ENCODE measurements at regions not wholly inside any gene's neighbourhood (a gene's known extent, or its start where the extent isn't known, plus 50 kb on each side); places are given as distances from the start of the nearest gene placed in this dataset.

- intact Hi-C loops (cut with DNase I; ENCODE audit: low total_unique reads), result no loop called here
- no peaks in the 10 kb centered on the region for H3K9me3 ChIP-seq
- H3K27ac ChIP-seq, result no peak overlapping the region
- H3K4me3 ChIP-seq, result no peak overlapping the region
- no peaks in the 10 kb centered on the region for H3K4me1 ChIP-seq
- no peak for TF ChIP-seq POLR2A (IDR thresholded peaks at IDR 0.05)
- TF ChIP-seq CTCF (IDR thresholded peaks at IDR 0.05), result no peak
- H3K36me3 ChIP-seq, result no peaks in the 10 kb centered on the region
- no peaks in the 10 kb centered on the region for H3K27me3 ChIP-seq
- DNase-seq, result no peak
Measured at GRCh38 chr1:199205740-199206441, 567.1 kb downstream of the PTPRC start.

DNA sequence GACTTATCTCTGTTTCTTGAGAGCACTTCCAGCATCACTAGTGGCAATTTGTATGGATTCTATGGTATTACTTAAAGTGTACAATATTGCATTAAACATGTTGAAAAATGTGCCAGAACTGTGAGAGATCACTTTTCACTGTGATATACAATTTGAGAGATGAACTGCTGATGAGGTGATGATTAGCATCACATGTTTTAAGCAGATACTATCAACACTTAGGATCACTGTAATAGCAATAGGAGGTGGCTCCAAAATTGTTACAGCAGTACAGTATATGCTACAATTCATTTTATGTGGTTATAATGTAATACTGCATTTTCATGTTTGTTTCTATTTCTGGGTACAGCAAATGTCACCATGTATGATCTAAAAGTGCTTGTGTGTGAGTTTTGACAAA, 570.0 kb downstream of the PTPRC start:
- no peak overlapping the region for H3K27ac ChIP-seq
- no peak overlapping the region for H3K4me3 ChIP-seq
- no peaks in the 10 kb centered on the region for H3K27me3 ChIP-seq
- DNase-seq, result no peak
- intact Hi-C loops (cut with DNase I; ENCODE audit: low total_unique reads), result no loop called here
- H3K4me1 ChIP-seq, result no peaks in the 10 kb centered on the region
- H3K36me3 ChIP-seq, result no peaks in the 10 kb centered on the region
- TF ChIP-seq CTCF (IDR thresholded peaks at IDR 0.05) (no peak), POLR2A (IDR thresholded peaks at IDR 0.05) (no peak)
- no peaks in the 10 kb centered on the region for H3K9me3 ChIP-seq

- H3K4me1 ChIP-seq, result no peaks in the 10 kb centered on the region
- no peak overlapping the region for H3K4me3 ChIP-seq
- H3K27me3 ChIP-seq, result no peaks in the 10 kb centered on the region
- H3K9me3 ChIP-seq, result no peaks in the 10 kb centered on the region
- TF ChIP-seq CTCF (IDR thresholded peaks at IDR 0.05), result no peak
- TF ChIP-seq POLR2A (IDR thresholded peaks at IDR 0.05), result no peak
- no peak for DNase-seq
- intact Hi-C loops (cut with DNase I; ENCODE audit: low total_unique reads), result no loop called here
- H3K27ac ChIP-seq, result no peak overlapping the region
- H3K36me3 ChIP-seq, result no peaks in the 10 kb centered on the region
Measured at GRCh38 chr1:199218065-199218464, 579.2 kb downstream of the PTPRC start.

- Histone ChIP-seq H3K4me1 (no peaks in the 10 kb centered on the region), H3K27ac (no peak overlapping the region), H3K36me3 (no peaks in the 10 kb centered on the region), H3K9me3 (no peaks in the 10 kb centered on the region), H3K4me3 (no peak overlapping the region), H3K27me3 (no peaks in the 10 kb centered on the region)
- intact Hi-C loops (cut with DNase I; ENCODE audit: low total_unique reads), result no loop called here
- TF ChIP-seq CTCF (IDR thresholded peaks at IDR 0.05), result no peak
- TF ChIP-seq POLR2A (IDR thresholded peaks at IDR 0.05), result no peak
- no peak for DNase-seq
Measured at GRCh38 chr1:199218533-199218932, 579.7 kb downstream of the PTPRC start.

DNA sequence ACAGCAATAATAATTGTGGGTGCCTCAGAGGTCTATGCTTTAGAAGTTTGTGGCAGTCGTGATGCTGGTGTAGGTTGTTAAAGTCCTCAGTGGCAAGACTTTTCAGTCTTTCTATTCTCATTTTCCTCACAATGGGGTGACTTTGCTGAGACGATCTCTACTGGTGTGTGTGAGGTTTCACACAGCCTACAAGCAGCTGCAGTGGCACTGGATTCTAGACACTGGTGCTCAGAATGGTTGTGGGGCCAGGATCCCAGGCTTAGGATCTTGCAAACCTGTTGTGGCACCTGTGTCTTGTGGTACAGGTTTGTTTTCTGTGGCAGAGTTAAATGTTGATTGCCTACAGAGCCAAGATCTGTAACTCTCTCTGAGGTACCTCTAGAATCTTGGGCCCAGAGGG, 581.2 kb downstream of the PTPRC start:
- no peak for TF ChIP-seq CTCF (IDR thresholded peaks at IDR 0.05)
- no peak for TF ChIP-seq POLR2A (IDR thresholded peaks at IDR 0.05)
- intact Hi-C loops (cut with DNase I; ENCODE audit: low total_unique reads), result no loop called here
- Histone ChIP-seq H3K27me3 (no peaks in the 10 kb centered on the region), H3K4me1 (no peaks in the 10 kb centered on the region), H3K9me3 (no peaks in the 10 kb centered on the region), H3K27ac (no peak overlapping the region), H3K36me3 (no peaks in the 10 kb centered on the region), H3K4me3 (no peak overlapping the region)
- no peak for DNase-seq
